Gastrocnemius medialis (tissue), 4 donors: ENCODE measurements at regions not wholly inside any gene's neighbourhood (a gene's known extent, or its start where the extent isn't known, plus 50 kb on each side); places are given as distances from the start of the nearest gene placed in this dataset.

Experiments
- ATAC-seq, 2 donors: fragments of 150-250 bp; one replicate each; pipeline ENCODE4 v1.9.1; 2016
- DNase-seq, 2 donors: peaks; one replicate each; pipeline ENCODE4 v3.0.0-alpha.2; 2019
- H3K27ac ChIP-seq, 4 donors: fragments of 200-600 bp; sonication (generic); 1 replicate in 1 of 4; 2 replicates in 3 of 4; pipeline ENCODE4 v1.5.1; 2016 to 2018; ENCODE audit warnings: mild to moderate bottlenecking in 2 of 4, moderate library complexity in 1 of 4
- H3K27me3 ChIP-seq, 3 donors: fragments of 200-600 bp; sonication (generic) in 2 of 3; 1 replicate in 1 of 3; 2 replicates in 2 of 3; pipeline versions ENCODE4 v1.5.1 to v1.6.0; 2016 to 2019; ENCODE audit warnings: mild to moderate bottlenecking in 1 of 3, moderate library complexity in 1 of 3
- H3K36me3 ChIP-seq, 2 donors: fragments of 200-600 bp; sonication (generic) in 1 of 2; one replicate each; pipeline ENCODE4 v1.5.1; 2017 to 2018
- H3K4me1 ChIP-seq, 2 donors: fragments of 200-600 bp; sonication (generic) in 1 of 2; one replicate each; pipeline ENCODE4 v1.5.1; 2016 to 2017; ENCODE audit warnings: mild to moderate bottlenecking in 2 of 2
- H3K4me3 ChIP-seq, 4 donors: fragments of 200-600 bp; sonication (generic) in 3 of 4; 1 replicate in 1 of 4; 2 replicates in 3 of 4; pipeline ENCODE4 v1.5.1; 2016 to 2019; ENCODE audit warnings: mild to moderate bottlenecking in 2 of 4
- H3K9me3 ChIP-seq, 3 donors: fragments of 200-600 bp; sonication (generic) in 2 of 3; 1 replicate in 1 of 3; 2 replicates in 2 of 3; pipeline ENCODE4 v1.5.1; 2016 to 2019
- CTCF ChIP-seq, 5 experiments: fragments of 450-650 bp in 3 of 5; fragments of 200-600 bp in 2 of 5; sonication (generic) in 2 of 5; IDR thresholded peaks in 4 of 5; conservative IDR thresholded peaks in 1 of 5; 1 replicate in 4 of 5; 2 replicates in 1 of 5; pipeline ENCODE4 v1.5.1; 2016 to 2019; ENCODE audit warnings: antibody characterized with exemption in 5 of 5, mild to moderate bottlenecking in 3 of 5, moderate library complexity in 3 of 5
- POLR2A ChIP-seq, 2 donors: fragments of 450-650 bp; IDR thresholded peaks; one replicate each; pipeline ENCODE4 v1.6.1; 2017; ENCODE audit warnings: antibody characterized with exemption in 2 of 2, mild to moderate bottlenecking in 2 of 2, moderate library complexity in 2 of 2
- in situ Hi-C, 4 donors: fragments of 200-750 bp; cut with MboI; loops; one replicate each; pipeline versions ENCODE4 v1.15.0 to v1.8.0; 2017; ENCODE audit warnings: low sequenced_read_pairs in 4 of 4
- intact Hi-C: fragments of 100-400 bp; cut with DNase I; formaldehyde crosslinking; loops from one replicate; pipeline ENCODE4 v1.15.1; 2023; ENCODE audit warnings: low total_unique reads

DNA sequence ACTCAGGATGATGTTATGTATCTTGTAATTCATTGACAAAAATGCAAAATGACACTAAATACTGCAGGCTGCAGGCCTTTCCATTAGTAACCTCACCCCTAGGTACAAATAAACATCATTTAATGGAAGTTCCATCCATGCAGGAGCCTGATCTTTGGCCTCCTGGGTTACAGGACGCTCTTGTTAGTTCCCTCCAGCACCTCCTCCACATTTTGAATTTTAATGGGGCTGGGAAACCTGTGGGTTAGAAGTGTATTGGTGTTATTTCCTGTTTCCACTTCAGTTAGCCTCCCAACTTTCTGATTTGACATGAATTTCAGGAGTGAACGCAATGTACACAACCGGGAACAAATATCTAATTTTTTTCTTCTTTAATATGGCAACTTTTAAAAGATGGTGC, 237.1 kb upstream of the ARGLU1 start:
- in situ Hi-C loops = no loop called here
- Histone ChIP-seq H3K4me3 (no peak overlapping the region), H3K36me3 (no peaks in the 10 kb centered on the region), H3K27me3 (no peaks in the 10 kb centered on the region), H3K27ac (no peak overlapping the region), H3K4me1 (no peaks in the 10 kb centered on the region), H3K9me3 (no peaks in the 10 kb centered on the region)
- intact Hi-C loops = no loop called here
- TF ChIP-seq POLR2A (IDR thresholded peaks at IDR 0.05) = no peak
- no peak for TF ChIP-seq CTCF (IDR thresholded peaks at IDR 0.05 in 4 of 5, conservative IDR thresholded peaks at IDR 0.05 in 1 of 5)
- DNase-seq (no peak), ATAC-seq (no peak)

- Histone ChIP-seq H3K36me3 (no peaks in the 10 kb centered on the region), H3K4me3 (no peak overlapping the region), H3K27ac (no peak overlapping the region), H3K4me1 (no peaks in the 10 kb centered on the region), H3K9me3 (no peaks in the 10 kb centered on the region), H3K27me3 (no peaks in the 10 kb centered on the region)
- no peak for DNase-seq
- in situ Hi-C loops = no loop called here
- no peak for ATAC-seq
- intact Hi-C loops = no loop called here
- TF ChIP-seq CTCF (IDR thresholded peaks at IDR 0.05 in 4 of 5, conservative IDR thresholded peaks at IDR 0.05 in 1 of 5) (no peak), POLR2A (IDR thresholded peaks at IDR 0.05) (no peak)
Measured at GRCh38 chr13:106802917-106803316, 235.0 kb upstream of the ARGLU1 start.

GRCh38 chr13:106799781-106800335, 231.9 kb upstream of the ARGLU1 start:
- TF ChIP-seq POLR2A (IDR thresholded peaks at IDR 0.05) (no peak), CTCF (IDR thresholded peaks at IDR 0.05 in 4 of 5, conservative IDR thresholded peaks at IDR 0.05 in 1 of 5) (no peak)
- intact Hi-C loops = no loop called here

DNA sequence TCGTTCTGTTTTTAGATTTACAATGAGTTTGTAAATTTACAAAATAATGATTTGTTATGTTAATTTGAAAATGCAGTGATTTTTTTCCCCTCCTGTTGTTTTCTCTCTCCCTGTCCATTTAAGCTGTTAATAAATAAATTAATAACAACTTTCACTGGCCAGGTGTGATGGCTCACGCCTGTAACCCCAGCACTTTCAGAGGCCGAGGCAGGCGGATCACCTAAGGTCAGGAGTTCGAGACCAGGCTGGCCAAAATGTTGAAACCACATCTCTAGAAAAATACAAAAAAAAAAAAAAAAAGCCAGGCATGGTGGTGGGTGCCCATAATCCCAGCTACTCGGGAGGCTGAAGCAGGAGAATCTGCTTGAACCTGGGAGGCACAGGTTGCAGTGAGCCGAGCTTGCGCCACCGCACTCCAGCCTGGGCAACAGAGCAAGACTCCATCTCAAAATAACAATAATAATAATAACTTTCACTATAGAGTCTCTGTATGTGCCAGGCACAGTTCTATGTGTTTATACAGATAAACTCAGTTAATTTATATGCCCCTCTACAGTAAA, 229.2 kb upstream of the ARGLU1 start:
- H3K36me3 ChIP-seq = no peaks in the 10 kb centered on the region
- in situ Hi-C loops = no loop called here
- H3K27ac ChIP-seq = no peak overlapping the region
- ATAC-seq (no peak), DNase-seq (no peak)
- H3K27me3 ChIP-seq = no peaks in the 10 kb centered on the region
- H3K4me3 ChIP-seq = no peak overlapping the region
- H3K4me1 ChIP-seq = no peaks in the 10 kb centered on the region
- TF ChIP-seq POLR2A (IDR thresholded peaks at IDR 0.05) = no peak
- TF ChIP-seq CTCF (IDR thresholded peaks at IDR 0.05 in 4 of 5, conservative IDR thresholded peaks at IDR 0.05 in 1 of 5) = no peak
- H3K9me3 ChIP-seq = no peaks in the 10 kb centered on the region
- intact Hi-C loops = no loop called here

More at GRCh38 chr13:106799781-106800335, 231.9 kb upstream of the ARGLU1 start:
- no peak for DNase-seq
- H3K4me1 ChIP-seq = no peaks in the 10 kb centered on the region
- no peak overlapping the region for H3K4me3 ChIP-seq
- ATAC-seq = no peak
- H3K9me3 ChIP-seq = no peaks in the 10 kb centered on the region
- no peaks in the 10 kb centered on the region for H3K36me3 ChIP-seq
- H3K27me3 ChIP-seq = no peaks in the 10 kb centered on the region
- no peak overlapping the region for H3K27ac ChIP-seq
- in situ Hi-C loops = no loop called here
